COR-L47 (cell line): ENCODE measurements at regions not wholly inside any gene's neighbourhood (a gene's known extent, or its start where the extent isn't known, plus 50 kb on each side); places are given as distances from the start of the nearest gene placed in this dataset.
"Not testable (repeated sequence)": the region's sequence is repeated elsewhere in the genome, so short reads cannot be mapped to it uniquely, and the experiment has no call there.

Experiments used
- DNase-seq: peaks from one replicate; lab custom pipeline; 2025; lab: John Stamatoyannopoulos, UW

GRCh38 chr13:38415233-38415632, 65.6 kb downstream of the UFM1 start:
- no peak for DNase-seq

- DNase-seq: no peak
Measured at GRCh38 chr13:38417241-38417640, 67.6 kb downstream of the UFM1 start.

- DNase-seq: no peak
Measured at GRCh38 chr13:38417727-38418126, 68.1 kb downstream of the UFM1 start.

GRCh38 chr13:38418286-38418685, 68.6 kb downstream of the UFM1 start:
- no peak for DNase-seq

GRCh38 chr13:38419312-38419873, 69.7 kb downstream of the UFM1 start:
- DNase-seq: no peak

- no peak for DNase-seq
Measured at GRCh38 chr13:38421590-38422560, 72.2 kb downstream of the UFM1 start.

GRCh38 chr13:38429916-38430315, 80.3 kb downstream of the UFM1 start:
- no peak for DNase-seq

GRCh38 chr13:38430796-38431195, 81.1 kb downstream of the UFM1 start:
- no peak for DNase-seq

GRCh38 chr13:38440666-38441065, 91.0 kb downstream of the UFM1 start:
- DNase-seq: no peak

- no peak for DNase-seq
Measured at GRCh38 chr13:38444904-38445303, 95.3 kb downstream of the UFM1 start.

GRCh38 chr13:38452656-38453055, 103.0 kb downstream of the UFM1 start:
- no peak for DNase-seq

GRCh38 chr13:38462605-38463004, 113.0 kb downstream of the UFM1 start:
- DNase-seq: no peak

GRCh38 chr13:38463048-38463447, 113.4 kb downstream of the UFM1 start:
- DNase-seq: peak; percentile 2

GRCh38 chr13:38472411-38472810, 122.8 kb downstream of the UFM1 start:
- not testable (repeated sequence) for DNase-seq

- no peak for DNase-seq
Measured at GRCh38 chr13:38473305-38473704, 123.7 kb downstream of the UFM1 start.

- no peak for DNase-seq
Measured at GRCh38 chr13:38477676-38478075, 128.0 kb downstream of the UFM1 start.

GRCh38 chr13:38483623-38484022, 134.0 kb downstream of the UFM1 start:
- DNase-seq: no peak

- DNase-seq: no peak
Measured at GRCh38 chr13:38490657-38491056, 141.0 kb downstream of the UFM1 start.

GRCh38 chr13:38494445-38494844, 144.8 kb downstream of the UFM1 start:
- DNase-seq: no peak

- no peak for DNase-seq
Measured at GRCh38 chr13:38496917-38497316, 147.3 kb downstream of the UFM1 start.

GRCh38 chr13:38498271-38498670, 148.6 kb downstream of the UFM1 start:
- DNase-seq: no peak

- DNase-seq: no peak
Measured at GRCh38 chr13:38514575-38514974, 164.9 kb downstream of the UFM1 start.

GRCh38 chr13:38518328-38518727, 168.5 kb upstream of the FREM2 start:
- no peak for DNase-seq
